ENCODE measurements at regions not wholly inside any gene's neighbourhood (a gene's known extent, or its start where the extent isn't known, plus 50 kb on each side); places are given as distances from the start of the nearest gene placed in this dataset.

GRCh38 chr3:145191543-145191942 is 969.4 kb downstream of the PLOD2 start:
- TF ChIP-seq YY1 (IDR thresholded peaks at IDR 0.05; ENCODE audit: insufficient read depth, insufficient read length): no peak
- no peak for TF ChIP-seq ZNF274 (IDR thresholded peaks at IDR 0.05; ENCODE audit: low read depth, low read length)

Data from NT2/D1 (cell line).